Rectal smooth muscle tissue (tissue), 1 donor: ENCODE measurements at regions not wholly inside any gene's neighbourhood (a gene's known extent, or its start where the extent isn't known, plus 50 kb on each side); places are given as distances from the start of the nearest gene placed in this dataset.
"Not testable (repeated sequence)": the region's sequence is repeated elsewhere in the genome, so short reads cannot be mapped to it uniquely, and the experiment has no call there.

Experiments used
- H3K27ac ChIP-seq: one replicate; pipeline ENCODE4 v1.7.0; 2013; ENCODE audit warnings: low read depth, low read length, inconsistent platforms
- H3K27me3 ChIP-seq: one replicate; pipeline ENCODE4 v1.7.0; 2013; ENCODE audit warnings: low read length; ENCODE audit not compliant: control insufficient read depth, insufficient read depth
- H3K36me3 ChIP-seq: one replicate; pipeline ENCODE4 v1.7.0; 2013; ENCODE audit warnings: low read length; ENCODE audit not compliant: control insufficient read depth, insufficient read depth
- H3K4me1 ChIP-seq: one replicate; pipeline ENCODE4 v1.7.0; 2013; ENCODE audit warnings: low read length; ENCODE audit not compliant: control insufficient read depth, insufficient read depth
- H3K4me3 ChIP-seq: one replicate; pipeline ENCODE4 v1.7.0; 2013; ENCODE audit warnings: low read length
- H3K9ac ChIP-seq: one replicate; pipeline ENCODE4 v1.7.0; 2013; ENCODE audit warnings: low read length

GRCh38 chr4:9716093-9716492, 65.3 kb upstream of the DRD5 start:
- no peak overlapping the region for H3K27ac ChIP-seq
- no peak overlapping the region for H3K4me3 ChIP-seq
- no peaks in the 10 kb centered on the region for H3K36me3 ChIP-seq
- H3K9ac ChIP-seq, result no peak overlapping the region
- no peaks in the 10 kb centered on the region for H3K4me1 ChIP-seq
- H3K27me3 ChIP-seq, result no peaks in the 10 kb centered on the region

GRCh38 chr4:9718246-9718939, 63.0 kb upstream of the DRD5 start:
- H3K36me3 ChIP-seq, result not testable (repeated sequence)

GRCh38 chr4:9722131-9722530, 59.3 kb upstream of the DRD5 start:
- not testable (repeated sequence) for H3K27me3 ChIP-seq, H3K4me3 ChIP-seq, H3K9ac ChIP-seq, H3K27ac ChIP-seq, H3K4me1 ChIP-seq, H3K36me3 ChIP-seq

More at GRCh38 chr4:9718246-9718939, 63.0 kb upstream of the DRD5 start:
- not testable (repeated sequence) for H3K27me3 ChIP-seq, H3K4me1 ChIP-seq, H3K9ac ChIP-seq, H3K4me3 ChIP-seq, H3K27ac ChIP-seq
